ENCODE measurements at regions not wholly inside any gene's neighbourhood (a gene's known extent, or its start where the extent isn't known, plus 50 kb on each side); places are given as distances from the start of the nearest gene placed in this dataset.

- no peak for TF ChIP-seq CREB1 (IDR thresholded peaks at IDR 0.05; ENCODE audit: low read depth)
- TF ChIP-seq TCF12 (IDR thresholded peaks at IDR 0.05; ENCODE audit: low read depth), result no peak
- TF ChIP-seq RAD21 (IDR thresholded peaks at IDR 0.05; ENCODE audit: low read depth), result no peak
- no peak for TF ChIP-seq FOXM1 (IDR thresholded peaks at IDR 0.05; ENCODE audit: borderline replicate concordance, low read depth)
- no peak for TF ChIP-seq MAX (IDR thresholded peaks at IDR 0.05)
- TF ChIP-seq REST (IDR thresholded peaks at IDR 0.05; ENCODE audit: low read depth), result no peak
- no peak for TF ChIP-seq YY1 (IDR thresholded peaks at IDR 0.05; ENCODE audit: low read depth)
- TF ChIP-seq, protein P1, sequence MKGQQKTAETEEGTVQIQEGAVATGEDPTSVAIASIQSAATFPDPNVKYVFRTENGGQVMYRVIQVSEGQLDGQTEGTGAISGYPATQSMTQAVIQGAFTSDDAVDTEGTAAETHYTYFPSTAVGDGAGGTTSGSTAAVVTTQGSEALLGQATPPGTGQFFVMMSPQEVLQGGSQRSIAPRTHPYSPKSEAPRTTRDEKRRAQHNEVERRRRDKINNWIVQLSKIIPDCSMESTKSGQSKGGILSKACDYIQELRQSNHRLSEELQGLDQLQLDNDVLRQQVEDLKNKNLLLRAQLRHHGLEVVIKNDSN (IDR thresholded peaks at IDR 0.05), result no peak
- no peak for TF ChIP-seq ZBTB7A (IDR thresholded peaks at IDR 0.05; ENCODE audit: low read depth)
- no peak for TF ChIP-seq TEAD4 (IDR thresholded peaks at IDR 0.05)
- TF ChIP-seq NFIC (IDR thresholded peaks at IDR 0.05), result no peak
- no peak for TF ChIP-seq CEBPB (IDR thresholded peaks at IDR 0.05)
- no peak for TF ChIP-seq EGR1 (IDR thresholded peaks at IDR 0.05)
- no peak for TF ChIP-seq EP300 (IDR thresholded peaks at IDR 0.05; ENCODE audit: borderline replicate concordance)
- TF ChIP-seq TAF1 (IDR thresholded peaks at IDR 0.05; ENCODE audit: low read depth), result no peak
Measured at GRCh38 chr7:153912211-153912610, 140.0 kb upstream of the DPP6 start.

DNA sequence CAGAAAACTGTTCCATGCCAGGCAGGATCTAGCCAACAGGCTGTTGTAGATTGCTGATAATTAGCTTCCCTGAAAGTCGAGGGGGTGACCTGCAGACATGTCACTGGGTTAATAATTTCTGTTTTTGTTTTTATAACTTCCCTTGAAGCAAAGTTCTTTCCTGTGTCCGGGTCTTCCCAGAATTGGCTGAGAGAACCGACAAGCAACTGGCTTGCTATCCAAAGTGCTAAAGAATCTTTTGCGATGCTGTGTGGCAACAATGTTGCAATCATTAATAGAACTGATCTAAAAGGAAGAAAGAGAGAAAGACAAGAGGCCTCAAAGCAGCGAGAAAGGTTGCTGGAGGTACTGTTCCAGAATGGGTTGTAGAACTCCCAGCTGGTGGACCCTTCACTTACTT is 132.1 kb upstream of the DPP6 start:
- TF ChIP-seq, protein P1 (IDR thresholded peaks at IDR 0.05), result no peak
- TF ChIP-seq EP300 (IDR thresholded peaks at IDR 0.05; ENCODE audit: borderline replicate concordance) (no peak), CREB1 (IDR thresholded peaks at IDR 0.05; ENCODE audit: low read depth) (no peak), REST (IDR thresholded peaks at IDR 0.05; ENCODE audit: low read depth) (no peak), TAF1 (IDR thresholded peaks at IDR 0.05; ENCODE audit: low read depth) (no peak), FOXM1 (IDR thresholded peaks at IDR 0.05; ENCODE audit: borderline replicate concordance, low read depth) (no peak), CEBPB (IDR thresholded peaks at IDR 0.05) (no peak), YY1 (IDR thresholded peaks at IDR 0.05; ENCODE audit: low read depth) (no peak), NFIC (IDR thresholded peaks at IDR 0.05) (no peak), ZBTB7A (IDR thresholded peaks at IDR 0.05; ENCODE audit: low read depth) (no peak), EGR1 (IDR thresholded peaks at IDR 0.05) (no peak), TEAD4 (IDR thresholded peaks at IDR 0.05) (no peak), MAX (IDR thresholded peaks at IDR 0.05) (no peak), TCF12 (IDR thresholded peaks at IDR 0.05; ENCODE audit: low read depth) (no peak), RAD21 (IDR thresholded peaks at IDR 0.05; ENCODE audit: low read depth) (no peak)

DNA sequence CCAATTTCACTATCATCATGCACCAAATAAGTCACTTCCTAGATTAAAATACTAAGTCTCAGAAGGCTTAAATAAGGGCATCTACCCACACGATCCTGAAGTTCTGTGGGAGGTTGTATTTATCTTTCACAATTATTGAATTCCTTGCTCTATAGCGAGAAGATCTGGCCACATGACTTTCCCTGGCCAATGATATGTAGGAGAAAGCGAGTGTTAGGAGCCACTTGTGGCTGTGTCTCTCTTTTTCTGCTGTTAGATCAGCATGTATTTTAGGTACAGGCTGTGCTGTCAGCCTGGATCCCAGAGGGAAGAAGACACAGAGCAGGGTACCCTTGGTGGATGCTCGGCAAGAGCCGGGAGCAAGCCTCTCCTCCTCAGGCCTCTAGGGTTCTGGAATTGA is 131.3 kb upstream of the DPP6 start:
- TF ChIP-seq RAD21 (IDR thresholded peaks at IDR 0.05; ENCODE audit: low read depth) (no peak), ZBTB7A (IDR thresholded peaks at IDR 0.05; ENCODE audit: low read depth) (no peak), REST (IDR thresholded peaks at IDR 0.05; ENCODE audit: low read depth) (no peak), TAF1 (IDR thresholded peaks at IDR 0.05; ENCODE audit: low read depth) (no peak), TEAD4 (IDR thresholded peaks at IDR 0.05) (no peak), MAX (IDR thresholded peaks at IDR 0.05) (no peak), TCF12 (IDR thresholded peaks at IDR 0.05; ENCODE audit: low read depth) (no peak), CREB1 (IDR thresholded peaks at IDR 0.05; ENCODE audit: low read depth) (no peak), NFIC (IDR thresholded peaks at IDR 0.05) (no peak), EP300 (IDR thresholded peaks at IDR 0.05; ENCODE audit: borderline replicate concordance) (no peak)
- TF ChIP-seq, protein P1 (IDR thresholded peaks at IDR 0.05), result no peak

DNA sequence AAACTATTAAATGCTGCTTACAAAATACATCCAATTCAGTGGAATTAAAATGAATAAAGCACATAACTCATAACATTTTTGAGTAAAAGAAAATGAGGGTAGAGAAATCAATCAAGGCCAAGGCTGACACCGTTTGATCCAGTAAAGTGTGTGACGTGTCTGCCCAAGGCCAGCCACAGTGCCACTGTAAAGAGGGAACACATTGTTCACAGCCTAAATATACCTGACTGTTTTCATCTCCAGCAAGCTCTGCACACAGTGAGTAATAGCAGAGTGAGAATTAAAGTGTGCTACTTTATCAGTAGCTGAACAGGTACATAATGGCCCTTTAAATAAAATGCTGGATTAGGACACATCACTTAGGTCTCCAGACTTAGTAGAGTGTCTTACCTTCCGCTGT is 130.8 kb upstream of the DPP6 start:
- TF ChIP-seq REST (IDR thresholded peaks at IDR 0.05; ENCODE audit: low read depth), result no peak
- TF ChIP-seq EP300 (IDR thresholded peaks at IDR 0.05; ENCODE audit: borderline replicate concordance), result no peak
- TF ChIP-seq MAX (IDR thresholded peaks at IDR 0.05), result no peak
- TF ChIP-seq ZBTB7A (IDR thresholded peaks at IDR 0.05; ENCODE audit: low read depth), result no peak
- TF ChIP-seq EGR1 (IDR thresholded peaks at IDR 0.05), result no peak
